ENCODE measurements at regions not wholly inside any gene's neighbourhood (a gene's known extent, or its start where the extent isn't known, plus 50 kb on each side); places are given as distances from the start of the nearest gene placed in this dataset.

GRCh38 chrX:124540474-124540873, 194.1 kb downstream of the SH2D1A start:
- Histone ChIP-seq H4K20me1 (replicated peaks; ENCODE audit: control insufficient read depth, insufficient read depth, low read length) (no peaks in the 10 kb centered on the region), H3K36me3 (ENCODE audit: control insufficient read depth, insufficient read depth, low read length) (no peaks in the 10 kb centered on the region), H3K27ac (ENCODE audit: extremely low read depth, low read depth, low read length) (no peak overlapping the region), H2AFZ (ENCODE audit: low read depth, low read length) (no peak overlapping the region), H3K4me3 (no peak overlapping the region), H3K9ac (ENCODE audit: insufficient read depth in 1 of 2, low read depth in 2 of 2, low read length in 2 of 2) (no peak overlapping the region), H3K79me2 (ENCODE audit: control insufficient read depth, insufficient read depth, low read length) (no peaks in the 10 kb centered on the region), H3K9me3 (replicated peaks; ENCODE audit: control insufficient read depth, insufficient read depth, low read depth, low read length) (no peaks in the 10 kb centered on the region), H3K4me1 (replicated peaks in 1 of 2; ENCODE audit: control insufficient read depth in 2 of 2, insufficient read depth in 2 of 2, low read length in 2 of 2) (no peaks in the 10 kb centered on the region), H3K27me3 (ENCODE audit: control insufficient read depth in 2 of 2, insufficient read depth in 2 of 2, low read length in 2 of 2) (no peaks in the 10 kb centered on the region), H3K9me1 (ENCODE audit: control insufficient read depth, insufficient read depth, low read length) (no peaks in the 10 kb centered on the region), H3K4me2 (ENCODE audit: insufficient read depth, low read length) (no peak overlapping the region)
- in situ Hi-C loops (cut with MboI): no loop called here
- no peak for ATAC-seq
- CTCF ChIA-PET (ENCODE audit: low intra/inter-chr PET ratio): no interaction called here
- no peak for FAIRE-seq
- no peak for DNase-seq (ENCODE audit: extremely low read depth in 1 of 4, low spot score in 3 of 4)
- POLR2A ChIA-PET: no interaction called here
- 42% methylated on average over 5 of the region's 5 CpGs for WGBS (ENCODE audit: insufficient coverage, low coverage, missing lambda C conversion rate)
- intact Hi-C loops (cut with micrococcal nuclease): no loop called here
- BruUV-seq (replicated peaks): no TSS peak
- TF ChIP-seq, protein P1, sequence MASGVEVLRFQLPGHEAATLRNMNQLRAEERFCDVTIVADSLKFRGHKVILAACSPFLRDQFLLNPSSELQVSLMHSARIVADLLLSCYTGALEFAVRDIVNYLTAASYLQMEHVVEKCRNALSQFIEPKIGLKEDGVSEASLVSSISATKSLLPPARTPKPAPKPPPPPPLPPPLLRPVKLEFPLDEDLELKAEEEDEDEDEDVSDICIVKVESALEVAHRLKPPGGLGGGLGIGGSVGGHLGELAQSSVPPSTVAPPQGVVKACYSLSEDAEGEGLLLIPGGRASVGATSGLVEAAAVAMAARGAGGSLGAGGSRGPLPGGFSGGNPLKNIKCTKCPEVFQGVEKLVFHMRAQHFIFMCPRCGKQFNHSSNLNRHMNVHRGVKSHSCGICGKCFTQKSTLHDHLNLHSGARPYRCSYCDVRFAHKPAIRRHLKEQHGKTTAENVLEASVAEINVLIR (CRISPR knock-in tag; IDR thresholded peaks at IDR 0.05): no peak
- TF ChIP-seq CBX5 (IDR thresholded peaks at IDR 0.05; ENCODE audit: borderline replicate concordance, low read depth) (no peak), TARDBP (IDR thresholded peaks at IDR 0.05) (no peak), CHAMP1 (IDR thresholded peaks at IDR 0.05) (no peak), FOXA1 (IDR thresholded peaks at IDR 0.05; ENCODE audit: borderline replicate concordance) (no peak), ZNF324 (CRISPR knock-in tag; IDR thresholded peaks at IDR 0.05) (no peak), SMAD4 (CRISPR knock-in tag; conservative IDR thresholded peaks at IDR 0.05) (no peak), NEUROD1 (IDR thresholded peaks at IDR 0.05; ENCODE audit: borderline replicate concordance, low read depth, low read length, partially characterized antibody) (no peak), CREB3L1 (IDR thresholded peaks at IDR 0.05; ENCODE audit: borderline replicate concordance, low read depth) (no peak), TRIM24 (IDR thresholded peaks at IDR 0.05) (no peak), HINFP (tag; conservative IDR thresholded peaks at IDR 0.05; ENCODE audit: low read depth) (no peak), THRB (CRISPR knock-in tag; conservative IDR thresholded peaks at IDR 0.05) (no peak), ZBTB1 (CRISPR knock-in tag; IDR thresholded peaks at IDR 0.05; ENCODE audit: borderline replicate concordance, low read depth) (no peak), MCM2 (IDR thresholded peaks at IDR 0.05; ENCODE audit: low read depth) (no peak), PHF21A (IDR thresholded peaks at IDR 0.05; ENCODE audit: borderline replicate concordance, low read depth) (no peak)

Measured in K562 (cell line).